HG02938 (cell line): ENCODE measurements at regions not wholly inside any gene's neighbourhood (a gene's known extent, or its start where the extent isn't known, plus 50 kb on each side); places are given as distances from the start of the nearest gene placed in this dataset.

ENCODE experiments used
- ATAC-seq: cut with Tn5 transposase; IDR thresholded peaks from one replicate; pipeline ENCODE4 v1.9.1; 2021; ENCODE audit warnings: mild to moderate bottlenecking, moderate library complexity; ENCODE audit not compliant: unreplicated experiment

GRCh38 chr12:115859231-115859630 is 418.3 kb downstream of the MED13L start:
- no peak for ATAC-seq

DNA sequence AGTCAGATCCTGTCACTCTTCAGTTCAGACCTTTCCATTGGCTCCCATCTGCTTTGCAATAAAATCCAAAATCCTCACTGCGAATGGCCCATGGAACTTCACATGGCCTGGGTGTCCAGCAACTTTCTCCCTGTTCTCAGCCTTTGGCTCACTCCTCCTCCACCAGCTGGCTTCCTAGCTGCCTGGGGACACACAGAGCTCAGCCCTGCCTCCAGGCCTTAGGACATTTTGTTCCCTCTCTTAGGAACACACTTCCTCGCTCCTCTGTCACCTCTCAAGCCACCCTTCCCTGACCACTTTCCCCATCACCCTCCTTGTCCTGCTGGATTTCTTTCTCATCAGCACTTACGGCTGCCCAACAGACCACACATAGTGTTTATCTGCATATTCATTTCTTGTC is 419.6 kb downstream of the MED13L start:
- no peak for ATAC-seq

DNA sequence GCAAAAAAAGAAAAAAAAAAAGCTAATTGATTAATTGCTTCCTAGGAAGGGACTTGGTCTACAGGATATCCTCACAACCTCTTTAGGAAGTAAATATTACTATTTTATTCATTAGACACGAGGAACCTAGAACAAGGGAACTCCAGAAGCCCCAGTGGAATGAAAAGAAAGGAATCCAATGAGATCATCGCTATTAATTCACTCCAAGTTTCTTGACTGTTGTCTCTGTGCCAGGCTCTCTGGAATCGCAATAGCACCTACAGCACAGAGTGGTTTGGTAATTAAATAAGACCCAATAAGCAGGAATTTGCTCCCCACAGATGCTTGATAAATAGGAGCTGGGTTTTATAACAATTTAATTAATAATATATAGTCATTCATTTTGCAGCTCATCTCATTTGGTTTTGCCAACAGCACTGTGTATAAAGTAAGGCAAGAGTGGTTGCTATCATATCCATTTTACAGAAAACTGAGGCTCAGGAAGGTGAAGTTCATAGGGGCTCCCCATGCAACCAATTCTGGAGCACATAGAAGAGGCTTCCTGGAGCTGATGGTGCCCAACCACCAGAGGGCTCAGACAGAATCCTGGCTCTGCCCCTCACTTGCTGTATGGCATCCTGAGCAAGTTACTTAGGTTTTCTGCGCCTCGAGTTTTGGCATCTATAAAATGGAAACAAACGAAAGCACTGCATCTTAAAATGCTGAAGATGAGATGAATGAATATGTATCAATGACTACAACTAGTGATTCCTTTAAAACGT is 420.2 kb downstream of the MED13L start:
- no peak for ATAC-seq

GRCh38 chr12:115852054-115852453 is 425.4 kb downstream of the MED13L start:
- ATAC-seq: no peak

DNA sequence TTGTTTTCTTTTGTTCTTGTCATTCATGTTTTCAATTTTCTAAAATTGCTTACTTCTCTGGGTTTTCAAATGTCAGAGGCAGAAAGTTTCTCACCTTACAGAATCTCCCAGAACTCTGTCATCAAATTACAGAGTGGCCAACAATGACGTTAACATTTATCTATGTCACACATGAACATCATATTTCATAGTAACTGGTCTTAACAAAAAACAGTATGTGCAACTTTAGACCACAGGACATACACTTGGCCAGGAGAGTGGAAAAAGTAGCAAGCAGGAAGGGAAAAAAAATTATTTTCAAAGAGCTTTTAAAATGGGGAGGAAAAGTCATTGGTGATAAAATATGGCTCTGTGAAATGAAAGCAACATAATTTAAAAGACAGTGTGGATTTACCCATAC is 426.5 kb downstream of the MED13L start:
- ATAC-seq: no peak

DNA sequence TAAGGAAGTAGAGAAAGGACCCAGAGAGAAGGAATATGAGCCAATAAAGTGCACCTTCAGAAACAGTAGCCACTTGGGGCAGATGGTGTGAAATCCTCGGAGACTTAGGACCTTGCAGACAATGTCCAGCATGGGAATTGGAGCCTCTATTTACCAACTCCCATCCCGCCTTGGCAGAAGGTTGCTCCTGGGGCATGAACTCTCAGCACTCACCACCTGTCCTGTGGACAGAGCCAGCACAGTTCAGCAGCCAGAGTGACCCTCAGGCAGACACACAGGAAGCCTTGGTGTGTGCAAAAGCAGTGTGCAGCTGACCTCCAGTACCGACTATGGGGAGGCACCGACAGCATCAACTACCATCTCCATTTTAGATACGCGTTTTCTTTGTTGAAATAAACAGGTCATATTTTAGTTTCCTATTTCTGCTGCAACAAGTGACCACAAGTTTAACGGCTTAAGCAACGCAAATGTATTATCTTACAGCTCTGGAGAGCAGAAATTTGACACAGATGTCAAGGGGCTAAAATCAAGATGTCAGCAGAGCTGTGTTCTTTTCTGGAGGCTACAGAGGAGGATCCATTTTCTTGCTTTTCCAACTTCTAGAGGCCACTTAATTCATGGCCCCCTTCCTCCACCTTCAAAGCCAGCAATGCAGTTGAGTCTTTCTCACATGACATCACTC is 428.1 kb downstream of the MED13L start:
- ATAC-seq: no peak

- no peak for ATAC-seq
These were observed 430.1 kb downstream of the MED13L start for GRCh38 chr12:115847398-115847797.

DNA sequence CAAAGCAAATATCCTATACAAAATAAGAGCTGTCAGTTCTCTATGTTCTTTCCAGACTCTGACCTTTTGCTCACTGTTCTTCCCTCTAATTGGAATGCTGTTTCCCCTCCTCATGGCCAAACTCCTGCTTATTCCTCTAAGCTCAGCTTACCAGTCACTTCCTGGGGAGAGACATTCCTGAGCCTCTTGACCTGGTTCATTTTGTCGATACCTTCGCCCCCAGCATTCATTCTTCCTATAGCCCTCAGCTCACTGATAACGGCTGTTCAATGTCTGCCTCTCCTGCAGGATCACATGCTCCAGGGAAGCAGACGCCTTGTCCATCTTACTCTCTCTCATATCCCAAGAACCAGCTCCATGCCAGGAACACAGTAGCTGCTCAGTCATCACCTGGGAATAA is 431.0 kb downstream of the MED13L start:
- ATAC-seq: no peak

DNA sequence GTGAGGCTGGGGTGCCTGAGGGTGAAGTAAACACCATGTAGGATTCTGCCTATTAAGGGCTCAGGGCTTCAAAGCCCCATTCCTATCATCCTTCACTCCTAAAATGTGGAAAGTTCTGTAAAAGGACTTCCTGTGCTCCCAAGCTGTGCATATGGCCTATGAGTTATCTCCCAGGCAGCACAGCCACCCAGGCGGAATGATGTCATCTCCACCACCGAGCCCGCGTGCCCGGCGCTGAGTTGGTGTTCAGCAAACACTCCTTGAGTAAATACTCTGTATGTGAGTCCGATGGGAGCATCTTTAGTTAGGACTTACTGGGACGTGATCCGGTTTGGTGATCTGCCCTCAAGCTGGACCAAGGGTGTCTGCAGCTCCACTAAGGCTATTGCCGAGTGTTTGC is 437.3 kb downstream of the MED13L start:
- ATAC-seq: no peak

- no peak for ATAC-seq
These were observed 438.5 kb downstream of the MED13L start for GRCh38 chr12:115838952-115839351.

- ATAC-seq: no peak
These were observed 440.3 kb downstream of the MED13L start for GRCh38 chr12:115837220-115837619.

- no peak for ATAC-seq
These were observed 442.0 kb downstream of the MED13L start for GRCh38 chr12:115835445-115835844.

DNA sequence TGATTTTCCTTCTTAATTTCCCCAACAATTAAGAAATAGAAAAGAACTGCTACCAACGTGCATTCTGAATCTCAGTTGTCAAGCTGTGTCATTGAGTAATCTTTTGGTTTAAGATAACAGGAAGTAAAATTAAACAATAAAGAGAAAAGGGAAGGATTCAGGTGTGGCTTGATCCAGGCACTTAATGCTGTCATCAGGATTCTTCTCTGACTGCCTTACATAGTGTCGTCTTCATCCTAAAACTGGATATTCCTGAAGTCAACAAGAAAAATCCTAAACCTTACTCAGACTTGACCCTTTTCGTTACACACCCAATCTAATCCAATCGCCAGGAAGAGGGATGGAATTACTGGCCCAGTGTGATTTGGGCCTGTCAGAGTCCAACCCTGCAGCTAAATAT is 443.8 kb downstream of the MED13L start:
- ATAC-seq: no peak

GRCh38 chr12:115830633-115831032 is 446.9 kb downstream of the MED13L start:
- no peak for ATAC-seq

- no peak for ATAC-seq
These were observed 447.4 kb downstream of the MED13L start for GRCh38 chr12:115830070-115830469.

DNA sequence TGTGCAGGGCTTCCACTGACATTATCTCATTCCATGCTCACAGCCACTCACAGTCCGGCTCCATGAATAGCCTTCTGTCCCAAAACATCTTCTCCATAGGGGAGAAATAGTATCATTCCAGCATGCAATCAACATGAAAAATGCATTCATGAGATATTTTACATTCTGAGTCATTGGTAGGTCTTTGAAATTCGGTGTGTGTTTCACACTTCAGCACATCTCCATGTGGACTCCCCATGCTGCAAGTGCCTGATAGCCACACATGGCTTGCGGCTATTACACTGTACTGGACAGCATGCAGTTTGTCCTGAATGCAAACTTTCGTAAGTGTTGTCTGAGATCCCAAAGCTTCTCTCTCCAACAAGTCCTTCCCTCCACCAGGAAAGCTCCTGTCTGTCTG is 449.3 kb downstream of the MED13L start:
- ATAC-seq: no peak

DNA sequence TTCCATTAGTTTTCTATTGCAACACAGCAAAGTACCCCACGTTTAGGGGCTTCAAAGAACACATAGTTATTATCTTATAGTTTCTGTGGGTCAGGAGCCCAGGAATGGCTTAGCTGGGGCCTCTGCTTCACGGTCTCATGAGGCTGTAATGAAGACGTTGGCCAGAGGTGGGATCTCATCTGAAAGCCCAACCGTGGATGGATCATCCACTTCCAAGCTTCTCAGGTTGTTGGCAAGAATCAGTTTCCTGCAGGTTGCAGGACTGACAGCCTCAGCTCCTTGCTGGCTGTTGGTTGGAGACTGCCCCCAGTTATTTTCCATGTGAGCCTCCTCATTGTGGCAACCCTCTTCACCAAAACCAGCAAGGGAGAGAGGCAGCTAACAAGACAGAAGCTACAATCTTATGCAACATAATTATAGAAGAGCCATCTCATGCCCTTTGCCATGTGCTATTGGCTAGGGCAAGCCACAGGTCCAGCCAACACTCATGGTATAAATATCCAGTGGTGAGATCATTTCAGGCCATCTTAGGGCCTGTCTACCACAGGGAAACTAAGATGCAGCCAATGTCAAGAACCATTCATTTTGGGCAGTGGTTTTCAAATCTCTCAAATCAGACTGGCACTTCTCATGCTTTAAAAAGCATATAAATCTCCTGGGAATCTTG is 452.4 kb downstream of the MED13L start:
- ATAC-seq: no peak

GRCh38 chr12:115823635-115824034 is 453.9 kb downstream of the MED13L start:
- no peak for ATAC-seq

- no peak for ATAC-seq
These were observed 456.8 kb downstream of the MED13L start for GRCh38 chr12:115820656-115821055.

GRCh38 chr12:115818973-115819372 is 458.5 kb downstream of the MED13L start:
- ATAC-seq: no peak

DNA sequence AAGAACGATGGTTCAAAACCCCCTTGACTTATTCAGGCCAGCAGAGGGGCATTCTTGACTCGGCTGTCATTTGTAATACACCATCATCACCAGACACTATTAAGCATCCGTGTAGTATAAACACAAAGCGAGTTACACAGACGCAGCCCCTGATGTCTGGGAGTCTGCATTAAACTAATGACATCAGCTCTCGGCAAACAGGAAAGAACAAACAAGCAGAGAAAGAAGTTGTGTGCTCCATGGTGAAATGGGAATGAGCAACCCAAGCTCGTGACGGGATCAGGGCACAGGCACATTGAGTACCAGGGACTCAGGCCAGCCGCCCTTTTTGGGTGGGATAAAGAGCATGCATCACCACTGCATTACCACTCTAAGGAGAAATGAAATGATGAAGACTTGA is 460.1 kb downstream of the MED13L start:
- ATAC-seq: no peak

DNA sequence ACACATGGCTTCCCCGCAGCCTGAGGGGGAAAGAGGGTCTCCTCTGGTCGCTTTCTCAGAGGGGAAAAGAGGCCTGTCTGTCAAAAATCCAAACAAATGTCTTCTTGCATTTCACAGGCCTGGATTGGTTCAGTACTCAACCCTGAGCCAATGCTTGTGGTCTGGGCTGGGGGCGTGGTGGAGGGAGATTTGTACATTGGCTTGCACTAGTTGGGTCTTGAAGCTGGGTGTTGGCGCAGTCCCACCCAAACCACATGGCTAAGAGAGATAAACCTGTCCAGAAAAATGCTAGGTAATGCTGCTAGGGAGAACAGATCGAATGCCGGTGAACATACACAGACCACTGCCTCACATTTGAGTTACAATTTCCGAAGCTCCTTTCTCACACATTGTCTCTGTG is 461.6 kb downstream of the MED13L start:
- no peak for ATAC-seq
